ENCODE measurements at regions not wholly inside any gene's neighbourhood (a gene's known extent, or its start where the extent isn't known, plus 50 kb on each side); places are given as distances from the start of the nearest gene placed in this dataset.

DNA sequence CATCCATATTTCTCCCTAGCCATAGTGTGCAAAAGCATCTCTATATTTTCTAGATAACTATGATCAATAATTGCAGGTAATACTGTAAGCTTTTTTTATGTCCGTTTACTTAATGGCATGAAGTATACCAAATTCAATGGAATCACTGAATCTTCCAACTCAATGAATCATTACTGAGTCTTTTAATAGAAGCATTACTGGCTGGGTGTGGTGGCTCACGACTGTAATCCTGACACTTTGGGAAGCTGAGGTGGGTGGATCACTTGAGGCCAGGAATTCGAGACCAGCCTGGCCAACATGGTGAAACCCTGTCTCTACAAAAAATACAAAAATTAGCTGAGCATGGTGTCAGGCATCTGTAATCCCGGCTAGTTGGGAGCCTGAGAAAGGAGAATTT, 372.5 kb downstream of the BMPER start:
- DNase-seq (ENCODE audit: low spot score): no peak
- no peak overlapping the region for H3K4me3 Mint-ChIP-seq (ENCODE audit: unreplicated experiment)
- TF ChIP-seq, protein P1, sequence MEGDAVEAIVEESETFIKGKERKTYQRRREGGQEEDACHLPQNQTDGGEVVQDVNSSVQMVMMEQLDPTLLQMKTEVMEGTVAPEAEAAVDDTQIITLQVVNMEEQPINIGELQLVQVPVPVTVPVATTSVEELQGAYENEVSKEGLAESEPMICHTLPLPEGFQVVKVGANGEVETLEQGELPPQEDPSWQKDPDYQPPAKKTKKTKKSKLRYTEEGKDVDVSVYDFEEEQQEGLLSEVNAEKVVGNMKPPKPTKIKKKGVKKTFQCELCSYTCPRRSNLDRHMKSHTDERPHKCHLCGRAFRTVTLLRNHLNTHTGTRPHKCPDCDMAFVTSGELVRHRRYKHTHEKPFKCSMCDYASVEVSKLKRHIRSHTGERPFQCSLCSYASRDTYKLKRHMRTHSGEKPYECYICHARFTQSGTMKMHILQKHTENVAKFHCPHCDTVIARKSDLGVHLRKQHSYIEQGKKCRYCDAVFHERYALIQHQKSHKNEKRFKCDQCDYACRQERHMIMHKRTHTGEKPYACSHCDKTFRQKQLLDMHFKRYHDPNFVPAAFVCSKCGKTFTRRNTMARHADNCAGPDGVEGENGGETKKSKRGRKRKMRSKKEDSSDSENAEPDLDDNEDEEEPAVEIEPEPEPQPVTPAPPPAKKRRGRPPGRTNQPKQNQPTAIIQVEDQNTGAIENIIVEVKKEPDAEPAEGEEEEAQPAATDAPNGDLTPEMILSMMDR (IDR thresholded peaks at IDR 0.05; ENCODE audit: unreplicated experiment): no peak
- peak overlapping the region; percentile 76 for H3K27ac Mint-ChIP-seq (ENCODE audit: unreplicated experiment)
- H3K4me1 Mint-ChIP-seq (ENCODE audit: unreplicated experiment): peaks cover 15% of the 10 kb centered on the region
- peaks cover 4% of the 10 kb centered on the region for H3K27me3 Mint-ChIP-seq (ENCODE audit: unreplicated experiment)
- peaks cover 6% of the 10 kb centered on the region for H3K9me3 Mint-ChIP-seq (ENCODE audit: unreplicated experiment)
- peaks cover 5% of the 10 kb centered on the region for H3K36me3 Mint-ChIP-seq (ENCODE audit: low read depth, unreplicated experiment)

DNA sequence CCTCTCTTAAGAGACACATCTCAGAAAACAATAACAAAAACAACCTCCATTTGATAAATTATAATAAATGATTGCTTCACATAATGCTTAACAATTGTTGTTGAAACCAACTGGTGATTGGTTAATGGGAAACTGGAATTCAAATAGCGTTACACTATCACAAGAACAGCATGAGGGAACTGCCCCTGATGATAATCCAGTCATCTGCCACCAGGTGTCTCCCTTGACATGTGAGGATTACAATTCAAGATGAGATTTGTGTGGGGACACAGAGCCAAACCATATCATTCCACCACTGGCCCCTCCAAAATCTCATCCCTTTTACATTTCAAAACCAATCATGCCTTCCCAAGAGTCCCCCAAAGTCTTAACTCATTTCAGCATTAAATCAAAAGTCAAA, 375.9 kb downstream of the BMPER start:
- H3K36me3 Mint-ChIP-seq (ENCODE audit: low read depth, unreplicated experiment): peaks cover 8% of the 10 kb centered on the region
- peaks cover 6% of the 10 kb centered on the region for H3K27me3 Mint-ChIP-seq (ENCODE audit: unreplicated experiment)
- no peak for DNase-seq (ENCODE audit: low spot score)
- H3K4me3 Mint-ChIP-seq (ENCODE audit: unreplicated experiment): no peak overlapping the region
- H3K4me1 Mint-ChIP-seq (ENCODE audit: unreplicated experiment): peaks cover 12% of the 10 kb centered on the region
- TF ChIP-seq, protein P1 (IDR thresholded peaks at IDR 0.05; ENCODE audit: unreplicated experiment): no peak
- peaks cover 8% of the 10 kb centered on the region for H3K9me3 Mint-ChIP-seq (ENCODE audit: unreplicated experiment)
- no peak overlapping the region for H3K27ac Mint-ChIP-seq (ENCODE audit: unreplicated experiment)

DNA sequence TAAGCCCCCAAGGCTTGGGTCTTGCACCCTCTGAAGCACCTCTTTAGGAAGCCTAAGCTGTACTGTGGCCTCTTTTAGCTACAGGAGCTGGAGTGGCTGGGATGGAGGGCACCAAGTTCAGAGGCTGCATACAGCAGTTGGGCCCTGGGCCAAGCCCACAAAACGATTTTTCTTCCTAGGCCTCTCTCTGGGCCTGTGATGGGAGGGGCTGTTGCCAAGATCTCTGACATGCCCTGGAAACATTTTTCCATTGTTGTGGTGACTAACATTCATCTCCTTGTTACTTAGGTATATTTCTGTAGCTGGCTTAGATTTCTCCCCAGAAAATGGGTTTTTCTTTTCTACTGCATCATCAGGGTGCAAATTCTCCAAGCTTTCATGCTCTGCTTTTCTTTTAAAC, 375.7 kb upstream of the NPSR1 start:
- TF ChIP-seq, protein P1 (IDR thresholded peaks at IDR 0.05; ENCODE audit: unreplicated experiment): no peak
- H3K27me3 Mint-ChIP-seq (ENCODE audit: unreplicated experiment): peaks cover 6% of the 10 kb centered on the region
- H3K9me3 Mint-ChIP-seq (ENCODE audit: unreplicated experiment): peaks cover 8% of the 10 kb centered on the region
- H3K4me1 Mint-ChIP-seq (ENCODE audit: unreplicated experiment): peaks cover 5% of the 10 kb centered on the region
- DNase-seq (ENCODE audit: low spot score): no peak
- H3K4me3 Mint-ChIP-seq (ENCODE audit: unreplicated experiment): no peak overlapping the region
- H3K27ac Mint-ChIP-seq (ENCODE audit: unreplicated experiment): no peak overlapping the region
- peaks cover 8% of the 10 kb centered on the region for H3K36me3 Mint-ChIP-seq (ENCODE audit: low read depth, unreplicated experiment)

DNA sequence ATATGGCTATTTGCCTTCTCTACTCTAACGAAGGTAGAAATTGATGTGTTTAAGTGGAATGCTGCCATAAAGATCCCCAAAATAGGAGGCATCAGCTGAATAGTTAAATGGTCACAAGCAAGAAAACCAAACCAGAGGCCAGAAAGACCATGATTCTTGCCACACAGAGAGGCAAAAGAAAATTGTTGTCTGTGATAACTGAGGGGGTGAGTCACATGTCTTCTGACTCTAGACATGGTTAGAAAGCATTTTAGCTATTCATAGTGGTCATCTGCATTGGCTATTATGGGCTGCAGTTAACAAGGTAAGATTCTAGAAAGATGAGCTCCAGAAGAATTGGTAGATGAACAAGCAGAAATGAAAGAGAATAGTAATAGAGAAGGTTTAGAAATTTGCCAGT, 361.4 kb upstream of the NPSR1 start:
- Mint-ChIP-seq H3K4me3 (ENCODE audit: unreplicated experiment) (no peak overlapping the region), H3K36me3 (ENCODE audit: low read depth, unreplicated experiment) (no peaks in the 10 kb centered on the region), H3K9me3 (ENCODE audit: unreplicated experiment) (no peaks in the 10 kb centered on the region), H3K4me1 (ENCODE audit: unreplicated experiment) (no peaks in the 10 kb centered on the region), H3K27ac (ENCODE audit: unreplicated experiment) (no peak overlapping the region), H3K27me3 (ENCODE audit: unreplicated experiment) (peaks cover 2% of the 10 kb centered on the region)
- DNase-seq (ENCODE audit: low spot score): no peak
- TF ChIP-seq, protein P1 (IDR thresholded peaks at IDR 0.05; ENCODE audit: unreplicated experiment): no peak

DNA sequence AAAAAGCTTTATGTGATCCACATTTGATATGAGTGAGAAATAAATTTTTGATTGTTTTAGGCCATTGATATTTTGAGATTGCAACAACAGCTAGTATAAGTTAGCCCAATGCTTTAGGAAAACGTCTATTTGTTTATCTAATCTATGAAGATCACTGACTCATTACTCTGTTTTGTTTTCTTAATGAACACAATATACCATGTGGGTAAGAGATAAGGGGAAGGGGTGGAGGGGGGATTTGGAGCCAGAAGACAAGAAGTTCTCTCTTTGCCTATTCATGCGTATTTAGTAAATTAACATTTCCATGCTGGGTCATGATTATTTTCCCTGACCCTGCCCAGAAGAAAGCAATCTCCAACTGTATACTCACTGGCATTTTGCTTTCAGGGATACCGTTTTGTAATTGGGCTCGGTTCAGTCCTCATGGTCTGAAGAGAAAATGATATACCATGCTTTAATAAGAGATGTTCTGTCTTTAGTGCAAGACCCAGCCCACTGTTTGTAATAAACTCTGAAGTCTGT, 359.5 kb upstream of the NPSR1 start:
- Mint-ChIP-seq H3K4me1 (ENCODE audit: unreplicated experiment) (no peaks in the 10 kb centered on the region), H3K27ac (ENCODE audit: unreplicated experiment) (no peak overlapping the region), H3K4me3 (ENCODE audit: unreplicated experiment) (no peak overlapping the region), H3K36me3 (ENCODE audit: low read depth, unreplicated experiment) (no peaks in the 10 kb centered on the region), H3K9me3 (ENCODE audit: unreplicated experiment) (no peaks in the 10 kb centered on the region), H3K27me3 (ENCODE audit: unreplicated experiment) (peaks cover 2% of the 10 kb centered on the region)
- no peak for DNase-seq (ENCODE audit: low spot score)
- TF ChIP-seq, protein P1 (IDR thresholded peaks at IDR 0.05; ENCODE audit: unreplicated experiment): no peak

Data from endothelial cell (in vitro differentiated cells).